ENCODE measurements at regions not wholly inside any gene's neighbourhood (a gene's known extent, or its start where the extent isn't known, plus 50 kb on each side); places are given as distances from the start of the nearest gene placed in this dataset.

DNA sequence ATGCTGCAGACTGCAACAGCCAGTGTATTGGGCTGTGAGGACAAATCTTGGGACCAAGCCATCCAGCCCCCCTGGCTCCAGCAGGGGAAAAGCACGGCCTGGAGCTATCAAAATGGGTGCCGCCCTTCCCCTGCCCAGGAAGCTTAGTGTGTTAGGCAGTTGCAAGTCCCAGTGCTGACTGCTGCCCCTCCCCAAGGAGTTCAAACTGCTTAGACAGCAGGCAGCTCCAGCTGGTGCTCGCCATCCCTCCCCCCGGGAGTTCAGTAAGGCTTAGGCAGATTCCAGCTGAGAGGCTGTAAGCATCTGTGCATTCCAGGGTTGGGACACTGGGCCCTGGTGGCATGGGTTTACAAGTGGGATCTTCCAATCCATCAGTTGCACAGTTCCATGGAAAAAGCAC, 579.6 kb upstream of the NR5A2 start:
- H3K27me3 ChIP-seq (ENCODE audit: insufficient read depth, poor library complexity, severe bottlenecking), result peaks cover 2% of the 10 kb centered on the region
- TF ChIP-seq, protein P1, sequence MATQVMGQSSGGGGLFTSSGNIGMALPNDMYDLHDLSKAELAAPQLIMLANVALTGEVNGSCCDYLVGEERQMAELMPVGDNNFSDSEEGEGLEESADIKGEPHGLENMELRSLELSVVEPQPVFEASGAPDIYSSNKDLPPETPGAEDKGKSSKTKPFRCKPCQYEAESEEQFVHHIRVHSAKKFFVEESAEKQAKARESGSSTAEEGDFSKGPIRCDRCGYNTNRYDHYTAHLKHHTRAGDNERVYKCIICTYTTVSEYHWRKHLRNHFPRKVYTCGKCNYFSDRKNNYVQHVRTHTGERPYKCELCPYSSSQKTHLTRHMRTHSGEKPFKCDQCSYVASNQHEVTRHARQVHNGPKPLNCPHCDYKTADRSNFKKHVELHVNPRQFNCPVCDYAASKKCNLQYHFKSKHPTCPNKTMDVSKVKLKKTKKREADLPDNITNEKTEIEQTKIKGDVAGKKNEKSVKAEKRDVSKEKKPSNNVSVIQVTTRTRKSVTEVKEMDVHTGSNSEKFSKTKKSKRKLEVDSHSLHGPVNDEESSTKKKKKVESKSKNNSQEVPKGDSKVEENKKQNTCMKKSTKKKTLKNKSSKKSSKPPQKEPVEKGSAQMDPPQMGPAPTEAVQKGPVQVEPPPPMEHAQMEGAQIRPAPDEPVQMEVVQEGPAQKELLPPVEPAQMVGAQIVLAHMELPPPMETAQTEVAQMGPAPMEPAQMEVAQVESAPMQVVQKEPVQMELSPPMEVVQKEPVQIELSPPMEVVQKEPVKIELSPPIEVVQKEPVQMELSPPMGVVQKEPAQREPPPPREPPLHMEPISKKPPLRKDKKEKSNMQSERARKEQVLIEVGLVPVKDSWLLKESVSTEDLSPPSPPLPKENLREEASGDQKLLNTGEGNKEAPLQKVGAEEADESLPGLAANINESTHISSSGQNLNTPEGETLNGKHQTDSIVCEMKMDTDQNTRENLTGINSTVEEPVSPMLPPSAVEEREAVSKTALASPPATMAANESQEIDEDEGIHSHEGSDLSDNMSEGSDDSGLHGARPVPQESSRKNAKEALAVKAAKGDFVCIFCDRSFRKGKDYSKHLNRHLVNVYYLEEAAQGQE (IDR thresholded peaks at IDR 0.05; ENCODE audit: insufficient replicate concordance, low read depth), result no peak
- TF ChIP-seq SPI1 (IDR thresholded peaks at IDR 0.05; ENCODE audit: borderline replicate concordance, low read depth) (no peak), POLR2AphosphoS5 (IDR thresholded peaks at IDR 0.05; ENCODE audit: low read depth) (no peak), GABPA (IDR thresholded peaks at IDR 0.05; ENCODE audit: low read depth) (no peak)
- TF ChIP-seq, protein P2, sequence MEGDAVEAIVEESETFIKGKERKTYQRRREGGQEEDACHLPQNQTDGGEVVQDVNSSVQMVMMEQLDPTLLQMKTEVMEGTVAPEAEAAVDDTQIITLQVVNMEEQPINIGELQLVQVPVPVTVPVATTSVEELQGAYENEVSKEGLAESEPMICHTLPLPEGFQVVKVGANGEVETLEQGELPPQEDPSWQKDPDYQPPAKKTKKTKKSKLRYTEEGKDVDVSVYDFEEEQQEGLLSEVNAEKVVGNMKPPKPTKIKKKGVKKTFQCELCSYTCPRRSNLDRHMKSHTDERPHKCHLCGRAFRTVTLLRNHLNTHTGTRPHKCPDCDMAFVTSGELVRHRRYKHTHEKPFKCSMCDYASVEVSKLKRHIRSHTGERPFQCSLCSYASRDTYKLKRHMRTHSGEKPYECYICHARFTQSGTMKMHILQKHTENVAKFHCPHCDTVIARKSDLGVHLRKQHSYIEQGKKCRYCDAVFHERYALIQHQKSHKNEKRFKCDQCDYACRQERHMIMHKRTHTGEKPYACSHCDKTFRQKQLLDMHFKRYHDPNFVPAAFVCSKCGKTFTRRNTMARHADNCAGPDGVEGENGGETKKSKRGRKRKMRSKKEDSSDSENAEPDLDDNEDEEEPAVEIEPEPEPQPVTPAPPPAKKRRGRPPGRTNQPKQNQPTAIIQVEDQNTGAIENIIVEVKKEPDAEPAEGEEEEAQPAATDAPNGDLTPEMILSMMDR (IDR thresholded peaks at IDR 0.05; ENCODE audit: insufficient read depth, low read length), result no peak
- no peak overlapping the region for H3K27ac ChIP-seq (replicated peaks)
- no peak for DNase-seq (ENCODE audit: low read depth in 1 of 2, low spot score in 1 of 2)
- no peak overlapping the region for H3K4me3 ChIP-seq (replicated peaks; ENCODE audit: insufficient read depth, low read length)

DNA sequence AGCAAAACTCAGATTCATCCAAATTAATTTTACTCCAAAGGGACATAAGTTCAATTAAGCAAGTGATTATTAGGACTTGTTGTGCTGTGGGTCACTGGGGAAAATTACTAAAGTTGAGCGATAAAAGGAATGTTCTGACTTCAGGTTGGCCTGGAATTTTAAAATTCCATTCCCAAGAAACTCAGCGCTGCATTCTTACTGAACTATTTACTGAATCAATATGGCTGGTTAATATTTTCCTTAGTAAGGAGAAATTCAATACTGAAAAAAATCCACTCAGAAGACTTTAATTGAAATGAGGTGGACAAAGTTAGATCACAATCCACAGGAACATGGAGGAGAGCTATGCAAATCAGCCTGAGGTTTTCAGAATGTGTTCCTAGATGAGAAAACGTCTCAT, 578.9 kb upstream of the NR5A2 start:
- no peak overlapping the region for H3K27ac ChIP-seq (replicated peaks)
- no peak for DNase-seq (ENCODE audit: low read depth in 1 of 2, low spot score in 1 of 2)

DNA sequence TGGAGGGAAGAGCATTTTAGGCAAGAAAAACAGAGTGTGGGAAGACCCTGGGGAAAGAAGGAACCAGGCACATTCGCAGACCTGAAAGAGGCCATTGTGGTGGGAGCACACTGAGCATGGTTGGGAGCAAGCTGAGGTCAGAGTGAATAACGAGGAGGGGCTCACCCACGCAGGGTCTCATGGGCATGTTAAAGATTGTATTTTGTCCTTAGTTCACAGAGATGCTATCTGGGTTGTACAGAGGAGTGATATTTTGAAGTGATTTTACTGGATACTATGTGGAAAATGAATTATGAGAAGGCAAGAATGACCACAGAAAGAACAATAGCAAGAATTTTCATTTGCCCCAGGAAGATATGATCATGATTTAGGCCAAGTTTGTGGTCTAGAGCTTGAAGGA, 578.3 kb upstream of the NR5A2 start:
- Histone ChIP-seq H3K4me3 (replicated peaks; ENCODE audit: insufficient read depth, low read length) (no peak overlapping the region), H3K27ac (replicated peaks) (no peak overlapping the region), H3K27me3 (ENCODE audit: insufficient read depth, poor library complexity, severe bottlenecking) (peaks cover 2% of the 10 kb centered on the region)
- DNase-seq (ENCODE audit: low read depth in 1 of 2, low spot score in 1 of 2), result no peak
- TF ChIP-seq SPI1 (IDR thresholded peaks at IDR 0.05; ENCODE audit: borderline replicate concordance, low read depth), result no peak

More for the DNA sequence above, 578.9 kb upstream of the NR5A2 start:
- Histone ChIP-seq H3K4me3 (replicated peaks; ENCODE audit: insufficient read depth, low read length) (no peak overlapping the region), H3K27me3 (ENCODE audit: insufficient read depth, poor library complexity, severe bottlenecking) (peaks cover 2% of the 10 kb centered on the region)
- TF ChIP-seq, protein P1 (IDR thresholded peaks at IDR 0.05; ENCODE audit: insufficient replicate concordance, low read depth), result no peak
- TF ChIP-seq POLR2AphosphoS5 (IDR thresholded peaks at IDR 0.05; ENCODE audit: low read depth) (no peak), GABPA (IDR thresholded peaks at IDR 0.05; ENCODE audit: low read depth) (no peak), SPI1 (IDR thresholded peaks at IDR 0.05; ENCODE audit: borderline replicate concordance, low read depth) (no peak)
- TF ChIP-seq, protein P2 (IDR thresholded peaks at IDR 0.05; ENCODE audit: insufficient read depth, low read length), result no peak

DNA sequence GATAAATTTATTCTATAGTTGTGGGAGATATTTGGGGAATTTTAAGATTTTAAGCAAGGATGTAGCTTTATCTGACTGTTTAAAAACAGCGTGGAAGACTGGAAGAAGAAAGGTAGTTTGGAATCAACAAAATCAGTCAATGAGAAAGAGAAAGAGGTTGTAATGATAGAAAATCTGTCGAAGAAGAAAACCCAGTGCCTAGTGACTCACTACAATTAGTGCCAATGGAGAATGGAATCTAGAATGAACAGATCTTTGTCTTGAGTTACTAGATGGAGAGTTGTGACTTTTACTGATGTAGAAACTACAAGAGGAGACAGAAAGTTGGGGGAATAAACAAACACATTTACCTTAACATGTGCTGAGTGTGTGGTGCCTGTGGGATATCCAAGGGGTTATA, 577.8 kb upstream of the NR5A2 start:
- no peak for DNase-seq (ENCODE audit: low read depth in 1 of 2, low spot score in 1 of 2)
- H3K27me3 ChIP-seq (ENCODE audit: insufficient read depth, poor library complexity, severe bottlenecking), result peaks cover 2% of the 10 kb centered on the region
- no peak overlapping the region for H3K4me3 ChIP-seq (replicated peaks; ENCODE audit: insufficient read depth, low read length)
- H3K27ac ChIP-seq (replicated peaks), result no peak overlapping the region
- TF ChIP-seq, protein P2 (IDR thresholded peaks at IDR 0.05; ENCODE audit: insufficient read depth, low read length), result no peak
- no peak for TF ChIP-seq GABPA (IDR thresholded peaks at IDR 0.05; ENCODE audit: low read depth)
- TF ChIP-seq POLR2AphosphoS5 (IDR thresholded peaks at IDR 0.05; ENCODE audit: low read depth), result no peak
- TF ChIP-seq SPI1 (IDR thresholded peaks at IDR 0.05; ENCODE audit: borderline replicate concordance, low read depth), result no peak
- TF ChIP-seq, protein P1 (IDR thresholded peaks at IDR 0.05; ENCODE audit: insufficient replicate concordance, low read depth), result no peak

Measured in HL-60 (cell line).